ENCODE measurements at regions not wholly inside any gene's neighbourhood (a gene's known extent, or its start where the extent isn't known, plus 50 kb on each side); places are given as distances from the start of the nearest gene placed in this dataset.
"Not testable (repeated sequence)": the region's sequence is repeated elsewhere in the genome, so short reads cannot be mapped to it uniquely, and the experiment has no call there.

- no CpG with 5 or more reads among the region's 4 CpGs for WGBS, 2 donors (ENCODE audit: low coverage in 1 of 2)
Observed at GRCh38 chr15:22519213-22519612, 60.5 kb downstream of the GOLGA6L22 start.

GRCh38 chr15:22526537-22526936 is 67.8 kb downstream of the GOLGA6L22 start:
- not testable (repeated sequence) for H3K4me1 ChIP-seq, H3K36me3 ChIP-seq, H3K9me3 ChIP-seq, H3K27me3 ChIP-seq, ATAC-seq, H3K4me3 ChIP-seq, H3K27ac ChIP-seq
- WGBS, 2 donors (ENCODE audit: low coverage in 1 of 2), result no CpG with 5 or more reads among the region's 2 CpGs

More at GRCh38 chr15:22519213-22519612, 60.5 kb downstream of the GOLGA6L22 start:
- H3K4me1 ChIP-seq, H3K36me3 ChIP-seq, H3K4me3 ChIP-seq, ATAC-seq, H3K27ac ChIP-seq, H3K27me3 ChIP-seq, H3K9me3 ChIP-seq: not testable (repeated sequence)

- H3K9me3 ChIP-seq, H3K4me3 ChIP-seq, H3K27ac ChIP-seq, H3K4me1 ChIP-seq, H3K27me3 ChIP-seq, ATAC-seq, H3K36me3 ChIP-seq: not testable (repeated sequence)
- 58% methylated on average over 3 of the region's 4 CpGs; no CpG with 5 or more reads in 1 of the 2 donors for WGBS, 2 donors (ENCODE audit: low coverage in 1 of 2)
Observed at GRCh38 chr15:22527016-22527415, 68.3 kb downstream of the GOLGA6L22 start.

GRCh38 chr15:22529200-22529599 is 70.5 kb downstream of the GOLGA6L22 start:
- H3K27ac ChIP-seq, H3K27me3 ChIP-seq, ATAC-seq, H3K4me1 ChIP-seq, H3K4me3 ChIP-seq, H3K9me3 ChIP-seq, H3K36me3 ChIP-seq: not testable (repeated sequence)
- no CpG with 5 or more reads among the region's 6 CpGs for WGBS, 2 donors (ENCODE audit: low coverage in 1 of 2)

GRCh38 chr15:22559701-22560100 is 101.0 kb downstream of the GOLGA6L22 start:
- 92% methylated on average over 4 of the region's 13 CpGs; no CpG with 5 or more reads in 1 of the 2 donors for WGBS, 2 donors (ENCODE audit: low coverage in 1 of 2)
- ATAC-seq, H3K27me3 ChIP-seq, H3K27ac ChIP-seq, H3K4me3 ChIP-seq, H3K4me1 ChIP-seq, H3K9me3 ChIP-seq: not testable (repeated sequence)
- H3K36me3 ChIP-seq, result peaks cover 0 to 21% of the 10 kb centered on the region in 2 donors

GRCh38 chr15:22561716-22562115 is 103.0 kb downstream of the GOLGA6L22 start:
- not testable (repeated sequence) for H3K9me3 ChIP-seq, H3K27me3 ChIP-seq, ATAC-seq, H3K4me1 ChIP-seq, H3K4me3 ChIP-seq, H3K27ac ChIP-seq
- H3K36me3 ChIP-seq, result peaks cover 0 to 21% of the 10 kb centered on the region in 2 donors
- no CpG with 5 or more reads among the region's 10 CpGs for WGBS, 2 donors (ENCODE audit: low coverage in 1 of 2)

- not testable (repeated sequence) for H3K27ac ChIP-seq, H3K4me3 ChIP-seq, ATAC-seq, H3K27me3 ChIP-seq, H3K36me3 ChIP-seq, H3K4me1 ChIP-seq, H3K9me3 ChIP-seq
- no CpG with 5 or more reads among the region's 7 CpGs for WGBS, 2 donors (ENCODE audit: low coverage in 1 of 2)
Observed at GRCh38 chr15:22566510-22566909, 107.8 kb downstream of the GOLGA6L22 start.

GRCh38 chr15:22569486-22569885 is 110.8 kb downstream of the GOLGA6L22 start:
- not testable (repeated sequence) for H3K27ac ChIP-seq, H3K4me3 ChIP-seq, ATAC-seq, H3K27me3 ChIP-seq, H3K9me3 ChIP-seq, H3K4me1 ChIP-seq
- peaks cover 0 to 18% of the 10 kb centered on the region in 2 donors for H3K36me3 ChIP-seq
- no CpG with 5 or more reads among the region's 11 CpGs for WGBS, 2 donors (ENCODE audit: low coverage in 1 of 2)

- 80 to 100% methylated on average over 1 of the region's 6 CpGs for WGBS, 2 donors (ENCODE audit: low coverage in 1 of 2)
- ATAC-seq, H3K27me3 ChIP-seq: not testable (repeated sequence)
Observed at GRCh38 chr15:22572152-22572735, 113.5 kb downstream of the GOLGA6L22 start.

GRCh38 chr15:22572792-22573191 is 114.1 kb downstream of the GOLGA6L22 start:
- not testable (repeated sequence) for ATAC-seq, H3K9me3 ChIP-seq, H3K4me3 ChIP-seq

More at GRCh38 chr15:22572152-22572735, 113.5 kb downstream of the GOLGA6L22 start:
- not testable (repeated sequence) for H3K4me3 ChIP-seq, H3K9me3 ChIP-seq, H3K27ac ChIP-seq, H3K4me1 ChIP-seq
- H3K36me3 ChIP-seq, result peaks cover 0 to 18% of the 10 kb centered on the region in 2 donors

GRCh38 chr15:22577828-22578227 is 119.1 kb downstream of the GOLGA6L22 start:
- H3K27ac ChIP-seq, H3K9me3 ChIP-seq, H3K27me3 ChIP-seq, ATAC-seq, H3K4me3 ChIP-seq, H3K4me1 ChIP-seq: not testable (repeated sequence)
- H3K36me3 ChIP-seq, result peaks cover 0 to 11% of the 10 kb centered on the region in 2 donors
- WGBS, 2 donors (ENCODE audit: low coverage in 1 of 2), result no CpG with 5 or more reads among the region's 4 CpGs

More at GRCh38 chr15:22572792-22573191, 114.1 kb downstream of the GOLGA6L22 start:
- H3K36me3 ChIP-seq, result peaks cover 0 to 18% of the 10 kb centered on the region in 2 donors
- H3K27me3 ChIP-seq, H3K27ac ChIP-seq, H3K4me1 ChIP-seq: not testable (repeated sequence)
- WGBS, 2 donors (ENCODE audit: low coverage in 1 of 2), result 83 to 94% methylated on average over 1 to 2 of the region's 17 CpGs

GRCh38 chr15:22579213-22579612 is 120.5 kb downstream of the GOLGA6L22 start:
- H3K27me3 ChIP-seq, H3K4me1 ChIP-seq, H3K27ac ChIP-seq, H3K36me3 ChIP-seq, H3K4me3 ChIP-seq, H3K9me3 ChIP-seq, ATAC-seq: not testable (repeated sequence)
- no CpG with 5 or more reads among the region's 2 CpGs for WGBS, 2 donors (ENCODE audit: low coverage in 1 of 2)

GRCh38 chr15:22587391-22587790 is 128.7 kb downstream of the GOLGA6L22 start:
- ATAC-seq, result not testable (repeated sequence)
- WGBS, 2 donors (ENCODE audit: low coverage in 1 of 2), result no CpG with 5 or more reads among the region's 14 CpGs

GRCh38 chr15:22598552-22598951 is 139.8 kb downstream of the GOLGA6L22 start:
- not testable (repeated sequence) for H3K27ac ChIP-seq, H3K36me3 ChIP-seq, ATAC-seq, H3K27me3 ChIP-seq, H3K9me3 ChIP-seq, H3K4me1 ChIP-seq, H3K4me3 ChIP-seq
- 90 to 100% methylated on average over 1 to 5 of the region's 14 CpGs for WGBS, 2 donors (ENCODE audit: low coverage in 1 of 2)

More at GRCh38 chr15:22587391-22587790, 128.7 kb downstream of the GOLGA6L22 start:
- H3K9me3 ChIP-seq, H3K4me3 ChIP-seq, H3K27me3 ChIP-seq, H3K27ac ChIP-seq, H3K4me1 ChIP-seq, H3K36me3 ChIP-seq: not testable (repeated sequence)

Measured in gastroesophageal sphincter (tissue), 4 donors.